NCI-H2107 (cell line): ENCODE measurements at regions not wholly inside any gene's neighbourhood (a gene's known extent, or its start where the extent isn't known, plus 50 kb on each side); places are given as distances from the start of the nearest gene placed in this dataset.

Experiments used
- DNase-seq: peaks from one replicate; lab custom pipeline; 2025; lab: John Stamatoyannopoulos, UW

DNA sequence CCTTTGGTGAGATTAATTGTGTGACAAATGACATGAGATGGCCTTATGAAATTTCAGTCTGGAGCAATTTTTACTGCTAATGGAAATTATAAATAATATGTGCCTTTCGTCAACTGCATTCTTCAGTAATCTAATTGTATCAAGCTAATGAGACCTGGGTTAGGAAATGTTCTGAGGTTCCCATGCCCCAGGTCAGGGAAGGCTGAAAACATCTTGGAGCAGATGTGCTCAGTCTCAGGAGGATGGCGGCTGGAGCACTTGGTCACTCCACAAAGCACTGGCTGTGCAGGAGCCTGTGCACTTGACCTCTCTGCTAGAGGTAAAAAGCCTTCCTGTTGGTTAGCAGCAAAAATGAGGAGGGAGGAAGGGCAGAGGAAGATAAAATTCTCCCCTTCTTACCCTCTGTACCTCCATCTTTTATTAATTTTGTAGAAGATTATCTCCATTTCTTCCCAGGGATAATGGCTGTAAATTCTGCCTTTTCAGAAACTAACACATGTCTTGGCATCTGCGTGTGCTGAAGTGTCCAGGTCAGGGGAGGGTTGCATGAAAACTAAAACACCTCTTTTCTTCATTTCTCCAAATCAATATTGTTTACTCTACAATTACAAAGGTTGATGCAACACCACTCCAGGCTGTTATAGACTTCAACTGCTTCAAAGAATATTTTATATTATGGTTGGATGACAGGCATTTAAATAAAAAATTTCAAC, 1606.4 kb upstream of the ACVR2A start:
- DNase-seq, result no peak

DNA sequence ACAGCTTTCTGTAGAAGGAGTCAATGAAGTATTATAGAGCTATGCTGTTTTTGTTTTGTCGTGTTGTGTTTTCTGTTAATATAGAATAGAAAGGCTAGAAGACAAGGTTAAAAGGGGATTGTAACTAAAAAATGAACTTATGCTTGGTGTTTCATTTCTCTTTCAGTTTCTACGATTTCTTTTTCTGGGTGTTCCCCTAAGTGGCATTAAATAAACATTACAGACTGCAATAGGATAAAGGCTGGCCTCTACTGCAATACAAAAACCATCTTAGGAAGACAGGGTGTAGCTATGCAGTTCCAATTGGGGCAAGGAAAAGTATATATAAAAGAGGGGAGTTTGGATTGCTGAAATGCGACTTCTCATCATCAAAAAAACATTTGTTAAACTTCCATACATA, 1609.7 kb upstream of the ACVR2A start:
- DNase-seq, result no peak

DNA sequence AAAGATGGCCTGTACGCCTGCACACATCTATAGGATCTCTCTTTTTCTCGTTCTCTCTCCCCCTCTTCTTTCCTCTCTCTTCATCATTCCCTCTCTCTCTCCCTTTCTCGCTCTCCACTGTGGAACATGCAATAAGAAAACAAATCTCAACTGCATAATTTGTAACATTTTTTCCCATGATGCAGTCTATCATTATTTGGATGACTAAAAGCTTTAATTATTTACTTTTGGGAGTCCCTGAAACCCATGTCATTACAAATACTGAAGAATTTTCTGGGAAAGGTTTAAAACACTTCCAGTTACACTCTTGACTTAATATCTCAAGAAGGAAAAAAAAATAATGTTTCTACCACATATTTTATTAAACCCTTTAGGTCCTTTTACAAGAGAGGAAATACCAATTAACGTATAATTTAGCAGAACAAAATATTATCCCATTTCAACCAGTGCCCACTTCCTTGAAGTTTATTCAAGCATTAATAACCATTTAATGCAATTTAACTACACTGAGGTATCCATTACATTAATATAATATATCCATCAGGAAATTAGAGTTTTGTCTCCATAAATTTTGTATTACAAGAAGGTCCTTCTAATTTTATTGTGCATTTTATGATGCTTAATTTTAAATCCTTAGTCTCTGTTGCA, 1615.2 kb upstream of the ACVR2A start:
- no peak for DNase-seq

DNA sequence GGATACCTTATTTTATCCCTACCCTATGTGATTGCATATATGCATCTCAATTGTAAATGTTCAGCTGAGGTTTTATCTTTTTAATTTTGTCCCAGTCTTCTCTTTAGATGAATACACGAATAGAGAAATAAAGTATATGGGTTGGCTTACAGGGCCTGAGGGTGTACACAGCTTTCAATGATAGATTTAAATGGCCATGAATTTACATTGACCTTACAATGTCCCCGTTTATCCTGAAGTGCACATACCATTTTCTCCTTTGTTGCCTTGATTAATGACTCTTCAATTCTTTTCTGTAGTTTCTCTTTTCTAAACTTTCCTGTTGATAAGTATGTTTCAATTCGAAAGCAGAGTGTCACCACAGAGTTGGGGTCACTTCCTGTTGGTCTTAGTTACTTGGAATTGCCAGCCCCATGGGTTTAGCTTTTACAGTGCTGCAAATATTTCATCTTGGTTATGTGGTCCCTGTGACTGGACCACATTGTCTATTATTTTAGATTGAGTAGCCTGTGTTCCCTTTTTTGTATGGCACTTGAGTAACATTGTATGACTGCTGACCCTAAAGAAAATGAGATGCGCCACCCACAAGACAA, 1616.3 kb upstream of the ACVR2A start:
- no peak for DNase-seq

DNA sequence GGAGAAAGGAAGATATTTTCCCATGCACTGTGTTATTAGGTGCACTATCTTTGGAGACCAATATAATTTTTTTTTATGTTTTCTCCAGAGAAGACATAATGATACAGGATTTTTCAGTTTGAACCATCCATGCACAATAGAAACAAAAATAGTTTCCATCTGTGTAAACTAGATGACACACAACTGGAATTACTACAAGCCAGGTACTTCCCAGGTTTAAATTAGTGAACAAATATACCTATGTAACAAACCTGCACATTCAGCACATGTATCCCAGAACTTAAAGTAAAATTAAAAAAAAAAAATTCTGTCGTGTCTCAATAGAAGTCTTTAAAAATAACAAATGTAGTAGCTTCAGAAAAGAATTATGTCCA, 1616.8 kb upstream of the ACVR2A start:
- DNase-seq, result no peak

DNA sequence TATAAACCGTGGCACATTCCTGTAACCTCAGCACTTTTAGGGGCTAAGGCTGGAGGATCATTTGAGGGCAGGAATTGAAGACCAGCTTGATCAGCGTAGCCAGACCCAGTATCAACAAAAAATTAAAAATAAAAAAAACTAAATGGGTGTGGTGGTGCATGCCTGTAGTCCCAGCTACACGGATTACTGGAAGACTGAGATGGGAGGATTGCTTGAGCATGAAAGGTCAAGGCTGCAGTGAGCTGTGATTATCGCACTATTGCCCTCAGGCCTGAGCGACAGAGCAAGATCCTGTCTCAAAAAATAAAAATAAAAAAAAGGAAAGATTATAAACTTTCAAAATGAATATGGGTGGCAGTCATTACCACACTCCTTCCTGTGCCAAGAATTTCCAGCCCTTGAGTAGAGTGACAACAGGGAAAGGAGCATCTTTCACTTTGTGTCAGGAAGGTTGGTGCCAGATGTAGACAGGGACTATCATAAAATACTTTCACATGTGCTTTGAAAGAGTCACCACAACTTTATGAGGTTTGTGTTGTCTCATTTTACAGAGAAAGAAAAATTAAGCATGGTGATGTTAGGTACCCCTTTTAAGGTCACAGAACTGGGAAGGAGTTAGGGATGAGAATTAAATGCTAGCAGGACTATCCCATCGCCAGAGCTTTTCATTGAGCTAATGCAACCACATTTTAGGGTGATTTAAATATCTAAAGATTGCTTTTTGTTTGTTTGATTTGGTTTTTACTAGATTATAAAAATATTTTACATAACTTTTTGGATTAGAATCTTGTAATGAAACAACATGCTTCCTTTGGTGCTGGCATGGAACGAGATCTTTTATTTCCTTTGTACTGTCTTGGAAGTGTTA, 1617.4 kb upstream of the ACVR2A start:
- no peak for DNase-seq

DNA sequence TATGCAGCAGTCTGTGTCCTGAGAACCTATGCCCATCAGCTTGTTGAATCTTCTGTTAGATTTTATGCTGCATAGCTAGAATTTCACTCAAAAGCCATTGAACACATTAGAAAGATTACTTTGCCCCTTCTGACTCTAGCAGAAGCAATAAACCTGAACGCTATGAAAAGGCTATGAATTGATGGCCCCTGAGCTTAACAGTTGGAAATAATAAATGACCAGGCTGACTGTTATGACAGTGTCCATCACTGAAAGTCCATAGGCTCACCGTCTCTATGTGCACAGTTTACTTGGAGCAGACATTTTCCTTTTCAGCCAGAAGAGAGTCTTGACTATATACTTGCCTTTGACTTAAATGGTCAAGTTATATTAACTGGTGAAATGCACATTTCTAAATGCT, 1618.8 kb upstream of the ACVR2A start:
- DNase-seq, result no peak

DNA sequence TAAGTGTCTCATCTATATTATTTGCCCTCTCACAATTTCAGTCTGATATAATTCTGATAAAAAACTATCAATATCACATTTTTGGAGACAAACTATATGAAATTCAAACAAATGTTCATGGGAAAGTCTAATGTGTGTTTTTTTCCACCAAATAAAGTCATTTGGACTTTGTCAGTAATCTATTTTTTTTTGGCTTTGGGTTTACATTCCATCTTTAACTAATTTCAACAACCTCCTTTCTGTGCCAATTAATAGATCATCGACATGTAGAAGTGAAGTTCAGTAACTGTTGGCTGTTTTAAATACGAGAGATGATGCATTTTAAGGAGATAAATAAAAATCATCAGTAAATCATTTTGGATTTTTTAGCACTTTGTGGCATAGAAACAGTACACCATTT, 1623.0 kb upstream of the ACVR2A start:
- no peak for DNase-seq

DNA sequence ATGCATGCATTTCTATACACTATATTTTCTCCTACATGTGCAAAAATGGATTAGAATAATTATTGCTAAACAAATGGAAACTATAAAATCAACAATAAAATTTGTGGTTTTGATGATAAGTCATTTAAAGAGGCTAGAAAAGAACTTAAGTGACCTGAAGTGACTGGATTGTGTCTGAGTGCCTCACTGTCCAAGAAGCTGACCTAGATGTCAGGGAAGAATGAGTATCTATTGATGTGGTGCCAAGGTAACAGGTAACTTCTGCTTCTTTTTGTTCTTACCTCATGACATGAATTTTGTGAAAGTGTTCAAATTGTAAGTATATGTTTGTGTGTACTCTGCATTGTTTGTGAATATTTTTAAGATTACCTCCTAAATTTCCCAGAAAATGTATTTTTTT, 1623.9 kb upstream of the ACVR2A start:
- no peak for DNase-seq

DNA sequence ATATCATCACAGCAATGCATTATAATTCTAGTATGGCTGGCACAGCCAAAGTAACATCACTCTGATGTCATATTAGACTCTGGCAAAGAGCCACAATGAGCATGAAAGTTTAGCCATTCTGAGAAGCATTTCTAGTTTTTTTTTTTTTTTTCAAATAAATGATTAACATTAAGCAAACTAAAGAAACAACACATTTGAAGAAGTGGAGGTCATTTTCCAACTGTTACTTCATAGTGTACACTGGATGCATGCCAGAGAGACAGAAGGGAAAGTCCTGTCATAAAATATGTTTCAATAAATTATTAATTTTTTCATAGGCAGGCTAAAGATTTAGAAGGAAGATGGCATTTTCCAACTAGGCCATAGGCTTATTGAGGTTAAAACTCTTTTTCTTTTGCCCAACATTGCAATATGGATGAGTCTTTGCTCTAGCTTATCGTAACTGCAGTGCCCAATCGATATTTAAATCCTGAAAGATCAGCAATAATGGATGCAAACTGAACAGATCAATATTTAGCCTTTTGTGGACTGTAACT, 1630.4 kb upstream of the ACVR2A start:
- DNase-seq, result no peak

DNA sequence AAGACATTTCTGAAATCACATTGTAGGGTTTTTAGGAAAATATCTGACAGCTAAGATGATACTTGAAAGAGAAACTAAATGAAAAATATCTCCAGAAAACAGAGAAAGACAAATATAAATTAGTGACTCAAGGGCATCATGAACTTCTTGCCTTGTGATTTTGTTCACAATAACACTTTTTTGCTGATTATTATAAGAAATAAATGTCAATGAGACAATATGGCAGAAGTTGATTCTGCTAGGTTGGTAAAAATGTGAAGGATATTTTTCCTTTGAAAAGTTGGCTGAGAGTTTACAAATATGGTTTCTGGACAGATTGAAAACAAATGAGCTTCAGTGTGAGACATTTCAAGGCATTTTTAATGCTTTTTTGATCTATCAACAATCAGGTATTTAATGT, 1631.2 kb upstream of the ACVR2A start:
- no peak for DNase-seq

DNA sequence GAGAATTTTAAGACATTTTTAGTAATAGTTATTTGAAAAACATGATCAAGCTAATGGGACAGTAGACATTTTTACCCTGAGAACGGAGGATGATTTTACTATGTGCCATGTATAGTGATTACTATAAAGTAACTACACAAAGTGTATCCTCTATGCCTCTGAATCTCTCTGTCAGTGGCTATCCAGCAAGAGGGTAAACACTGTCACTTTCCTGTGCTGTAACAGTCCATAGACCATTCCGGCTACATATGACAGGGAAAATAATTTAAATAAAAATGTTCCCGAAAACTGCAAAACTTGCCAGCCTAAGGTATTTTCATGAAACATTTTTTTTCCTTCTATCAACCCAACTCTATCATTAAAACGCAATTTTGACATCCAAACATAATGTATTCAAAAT, 1632.2 kb upstream of the ACVR2A start:
- no peak for DNase-seq

DNA sequence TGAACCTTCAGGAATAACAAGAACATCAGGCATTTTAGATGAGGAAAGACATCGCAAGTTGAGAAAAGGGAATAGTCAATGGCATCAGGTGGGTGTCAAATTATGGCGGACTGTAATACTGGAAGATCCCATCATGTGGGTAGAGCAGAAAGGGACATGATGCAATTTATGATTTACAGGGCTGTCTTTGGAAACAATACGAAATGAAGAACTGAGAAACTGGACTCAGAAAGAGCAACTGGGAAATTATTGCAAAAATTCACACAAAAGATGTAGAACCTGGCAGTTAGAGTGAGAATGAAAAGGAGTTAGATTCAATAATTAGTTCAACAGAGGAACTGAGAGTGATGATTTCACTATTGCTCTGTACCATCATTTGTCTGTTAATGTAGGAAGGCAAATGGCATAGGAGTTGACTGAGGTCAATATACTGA, 1635.0 kb upstream of the ACVR2A start:
- no peak for DNase-seq

DNA sequence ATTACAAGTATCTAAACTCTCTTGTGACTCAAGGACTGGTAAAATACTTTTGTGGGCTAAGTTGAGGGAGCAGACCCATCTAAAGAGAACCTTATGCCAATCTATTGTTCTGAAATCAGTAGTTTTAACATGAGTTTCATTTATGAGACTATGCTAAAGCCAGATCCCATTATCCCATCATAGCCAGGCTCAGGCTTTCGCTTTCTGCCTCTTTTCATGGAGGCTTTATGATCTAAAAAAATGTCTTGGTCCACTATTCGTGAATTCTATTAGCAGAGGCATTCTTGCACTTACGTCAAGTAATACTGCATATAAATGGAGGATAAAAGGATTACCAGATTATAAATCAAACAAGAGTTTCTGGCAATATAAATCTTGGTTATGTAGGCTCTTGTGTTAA, 1636.9 kb upstream of the ACVR2A start:
- DNase-seq, result no peak

DNA sequence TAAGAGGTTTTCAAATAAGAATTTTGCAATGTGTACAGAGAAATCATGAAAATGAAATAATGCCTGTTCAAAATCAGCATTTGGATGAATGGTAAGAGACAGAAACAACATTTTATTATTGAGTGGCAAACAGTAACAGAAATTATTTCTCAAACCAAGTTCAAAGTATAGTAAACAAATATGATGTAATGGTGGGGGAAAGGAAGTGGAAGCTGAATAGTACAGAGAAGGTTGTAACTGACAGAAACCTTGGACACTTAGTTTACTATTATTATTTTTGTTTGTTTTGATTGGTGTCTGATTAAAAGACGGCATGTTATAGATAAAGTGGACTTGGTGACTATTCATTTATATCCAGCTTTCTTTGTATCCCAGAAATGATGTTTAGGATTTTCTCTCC, 1637.4 kb upstream of the ACVR2A start:
- DNase-seq, result no peak

DNA sequence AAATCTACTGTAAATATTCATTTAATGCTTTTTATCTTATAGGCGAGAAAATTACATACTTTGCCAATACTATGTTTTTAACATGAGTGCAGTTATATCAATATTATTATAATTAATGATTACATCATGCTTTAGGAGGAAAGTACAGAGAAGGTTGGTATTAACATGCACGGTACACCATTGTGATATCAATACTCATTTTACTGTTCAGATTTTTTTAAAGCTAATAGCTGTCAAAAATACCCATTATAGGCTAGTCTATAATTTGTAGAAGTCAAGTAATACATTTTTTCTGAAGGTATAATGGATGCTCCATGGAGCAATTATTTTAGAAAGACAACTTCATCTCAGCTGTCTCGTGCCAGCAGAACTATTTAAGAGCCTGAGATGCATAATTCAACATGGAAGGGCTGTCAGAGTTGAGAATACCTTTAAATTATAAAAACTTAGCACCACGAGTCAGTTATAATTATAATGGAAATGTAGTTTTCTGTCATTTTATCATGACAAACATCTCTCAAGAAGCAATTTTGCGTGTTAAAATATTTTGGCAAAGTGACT, 1641.7 kb upstream of the ACVR2A start:
- DNase-seq, result no peak

DNA sequence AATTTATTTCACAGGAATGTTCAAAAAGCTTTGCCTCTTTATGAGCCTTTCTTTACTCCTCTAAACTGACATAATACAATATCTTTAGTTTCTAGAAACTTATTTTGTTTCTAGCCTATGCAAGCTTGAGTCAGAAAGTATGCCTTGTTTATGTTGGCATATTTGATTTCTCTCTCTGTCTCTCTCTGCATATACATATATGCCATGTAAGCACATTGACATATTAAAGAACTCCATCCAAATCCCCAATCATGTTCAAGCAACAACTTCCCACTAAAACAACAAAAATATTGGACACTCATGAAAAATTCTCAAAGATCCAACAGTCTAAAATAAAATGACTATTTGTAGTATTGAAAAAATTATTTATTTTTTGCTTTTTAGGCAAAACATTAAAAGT, 1651.2 kb upstream of the ACVR2A start:
- DNase-seq, result no peak

DNA sequence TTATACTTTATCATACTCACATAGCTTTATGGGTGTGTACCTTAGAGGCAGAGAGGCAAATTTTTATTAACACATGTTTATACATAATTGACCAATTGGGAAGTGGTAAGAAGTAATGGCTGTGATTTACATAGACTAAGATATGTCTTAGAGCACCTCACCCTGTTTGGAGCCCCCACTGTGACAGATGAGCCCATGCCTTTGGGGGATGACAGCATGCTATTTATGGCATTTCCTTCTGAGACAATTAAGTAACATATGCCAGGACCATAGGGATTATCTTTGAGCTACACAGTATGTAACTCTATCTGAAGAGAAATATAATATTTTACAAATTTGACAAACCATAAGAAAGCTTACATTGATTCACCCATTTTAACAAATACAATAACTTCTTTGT, 1655.3 kb upstream of the ACVR2A start:
- no peak for DNase-seq

DNA sequence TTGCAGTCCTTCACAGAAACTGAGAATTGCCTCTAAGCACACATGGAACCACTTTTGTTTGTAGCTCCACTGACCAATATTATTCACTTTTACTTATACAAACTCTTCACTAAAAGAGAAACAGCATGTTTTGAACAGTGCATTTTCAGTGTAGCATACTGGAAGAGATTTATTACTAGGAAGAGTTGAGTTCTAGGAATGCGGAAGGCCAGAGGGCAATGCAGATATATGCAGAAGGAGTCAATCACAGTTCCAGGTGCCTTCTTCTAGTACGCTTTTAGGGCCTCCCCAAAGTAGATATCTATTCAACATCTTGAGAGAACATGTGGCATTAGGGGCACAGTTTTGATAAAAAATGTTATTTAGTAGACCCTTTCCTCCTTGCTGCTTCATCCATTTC, 1654.0 kb upstream of the ZEB2 start:
- no peak for DNase-seq

DNA sequence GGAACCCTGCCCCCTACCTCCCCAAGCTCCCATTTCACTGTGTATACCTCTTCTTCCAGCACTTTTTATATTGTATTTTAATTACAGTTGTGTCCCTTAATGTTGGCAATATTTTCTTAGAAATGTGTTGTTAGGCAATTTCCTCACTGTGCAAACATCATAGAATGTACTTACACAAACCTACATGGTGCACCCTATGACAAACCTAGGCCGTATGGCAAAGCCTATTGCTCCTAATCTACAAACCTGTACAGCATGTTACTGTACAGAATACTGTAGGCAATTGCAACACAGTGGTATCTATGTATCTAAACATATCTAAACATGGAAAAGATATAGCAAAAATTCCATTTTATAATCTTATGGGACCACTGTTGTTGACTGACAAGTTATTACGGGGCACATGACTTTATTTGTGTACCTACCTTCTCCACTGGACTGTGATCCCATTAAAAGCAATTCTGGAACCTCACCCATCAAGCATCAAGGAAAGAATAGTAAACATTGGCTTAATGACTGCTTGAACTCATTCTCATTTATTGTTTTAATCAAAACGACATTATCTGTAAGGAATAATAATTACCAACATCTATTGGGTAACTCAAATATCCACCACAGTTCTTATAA, 1641.5 kb upstream of the ZEB2 start:
- DNase-seq, result no peak

DNA sequence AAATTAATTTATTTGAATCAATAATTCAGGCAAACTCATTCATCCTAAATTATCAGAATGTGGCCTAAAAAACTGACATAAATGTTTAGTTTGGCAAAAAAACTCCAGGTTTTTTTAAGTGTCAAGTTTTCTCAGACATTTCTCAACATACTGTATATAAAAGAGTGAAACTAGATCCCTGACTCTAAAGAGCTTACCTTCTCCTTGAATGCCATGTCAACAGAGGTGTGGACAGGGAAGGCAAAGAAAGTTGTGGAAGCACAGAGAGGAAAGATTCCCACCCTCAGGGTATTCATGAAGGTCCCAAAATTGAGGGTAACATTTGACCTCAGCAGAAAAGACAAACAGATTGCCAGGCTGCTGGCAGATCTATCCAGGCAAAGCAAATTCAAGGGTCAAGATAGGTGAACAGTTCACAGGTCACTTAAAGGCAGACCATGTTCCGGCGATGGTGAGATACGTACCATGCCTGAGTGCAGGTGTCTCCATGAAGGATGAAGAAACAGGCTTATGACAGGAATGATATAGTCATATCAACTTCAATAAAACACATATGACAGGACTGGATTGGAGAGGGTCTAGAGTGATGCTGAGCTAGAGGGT, 1638.3 kb upstream of the ZEB2 start:
- no peak for DNase-seq
